ENCODE measurements at regions not wholly inside any gene's neighbourhood (a gene's known extent, or its start where the extent isn't known, plus 50 kb on each side); places are given as distances from the start of the nearest gene placed in this dataset.

DNA sequence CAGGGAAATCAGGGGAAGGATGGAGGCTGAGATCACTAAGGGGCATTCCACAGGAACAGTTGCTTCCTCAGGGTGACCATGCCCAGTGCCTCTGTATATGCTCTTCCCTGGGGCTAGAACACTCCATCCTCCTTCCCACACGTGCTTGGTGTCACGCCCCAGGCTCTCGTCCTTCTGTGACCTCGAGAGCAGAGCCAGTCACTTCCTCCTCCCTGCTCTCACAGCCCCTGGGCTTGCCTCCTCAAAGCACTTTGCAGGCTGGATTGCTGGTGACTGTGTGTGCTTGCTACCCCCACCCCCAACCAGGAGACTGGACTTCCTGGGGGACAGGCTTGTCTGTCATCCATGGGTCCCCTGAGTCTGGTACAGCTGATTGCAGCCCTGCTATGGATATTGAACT, 56.5 kb upstream of the AMPD3 start:
- intact Hi-C loops (cut with micrococcal nuclease) = no loop called here
- Histone ChIP-seq H4K20me1 (replicated peaks; ENCODE audit: control insufficient read depth, extremely low read depth, insufficient read depth, low read length) (no peaks in the 10 kb centered on the region), H3K9ac (replicated peaks; ENCODE audit: extremely low read depth, insufficient read depth, low read length) (no peak overlapping the region), H3K36me3 (ENCODE audit: control insufficient read depth in 2 of 2, extremely low read depth in 1 of 2, insufficient read depth in 2 of 2, low read length in 2 of 2) (no peaks in the 10 kb centered on the region), H3K9me3 (replicated peaks; ENCODE audit: control insufficient read depth, insufficient read depth, low read length) (no peaks in the 10 kb centered on the region), H3K9me1 (replicated peaks; ENCODE audit: control insufficient read depth, extremely low read depth, insufficient read depth, low read length) (no peaks in the 10 kb centered on the region), H3K4me2 (ENCODE audit: insufficient read depth, low read length) (no peak overlapping the region), H3K4me1 (ENCODE audit: control insufficient read depth, extremely low read depth, insufficient read depth, low read length) (peaks cover 14% of the 10 kb centered on the region), H3K27me3 (ENCODE audit: control insufficient read depth in 2 of 2, insufficient read depth in 2 of 2, low read length in 2 of 2) (no peaks in the 10 kb centered on the region), H3K4me3 (replicated peaks in 1 of 3; ENCODE audit: insufficient read depth in 1 of 3, low read depth in 1 of 3, low read length in 3 of 3) (no peak overlapping the region), H3K79me2 (ENCODE audit: control insufficient read depth, insufficient read depth, low read length) (no peaks in the 10 kb centered on the region), H3K27ac (ENCODE audit: insufficient read depth, low read depth, low read length) (no peak overlapping the region), H2AFZ (ENCODE audit: low read depth, low read length) (no peak overlapping the region)
- DNase-seq (ENCODE audit: low read depth, low spot score) (no peak), FAIRE-seq (no peak)
- POLR2A ChIA-PET = no interaction called here
- TF ChIP-seq JUN (IDR thresholded peaks at IDR 0.05; ENCODE audit: borderline replicate concordance, insufficient read depth, insufficient read length, low read depth) (no peak), FOS (IDR thresholded peaks at IDR 0.05; ENCODE audit: borderline replicate concordance, insufficient read depth, low read length) (no peak), MYC (IDR thresholded peaks at IDR 0.05; ENCODE audit: low read depth, low read length) (no peak), POLR2AphosphoS5 (IDR thresholded peaks at IDR 0.05; ENCODE audit: insufficient read depth, low read depth, low read length) (no peak), GATA2 (IDR thresholded peaks at IDR 0.05; ENCODE audit: insufficient read depth, insufficient read length, low read depth, low read length) (no peak), POLR2A (IDR thresholded peaks at IDR 0.05; ENCODE audit: low read depth, low read length) (no peak), EZH2 (IDR thresholded peaks at IDR 0.05; ENCODE audit: borderline replicate concordance, low read depth, low read length, severe bottlenecking) (no peak)
- TF ChIP-seq, protein P1, sequence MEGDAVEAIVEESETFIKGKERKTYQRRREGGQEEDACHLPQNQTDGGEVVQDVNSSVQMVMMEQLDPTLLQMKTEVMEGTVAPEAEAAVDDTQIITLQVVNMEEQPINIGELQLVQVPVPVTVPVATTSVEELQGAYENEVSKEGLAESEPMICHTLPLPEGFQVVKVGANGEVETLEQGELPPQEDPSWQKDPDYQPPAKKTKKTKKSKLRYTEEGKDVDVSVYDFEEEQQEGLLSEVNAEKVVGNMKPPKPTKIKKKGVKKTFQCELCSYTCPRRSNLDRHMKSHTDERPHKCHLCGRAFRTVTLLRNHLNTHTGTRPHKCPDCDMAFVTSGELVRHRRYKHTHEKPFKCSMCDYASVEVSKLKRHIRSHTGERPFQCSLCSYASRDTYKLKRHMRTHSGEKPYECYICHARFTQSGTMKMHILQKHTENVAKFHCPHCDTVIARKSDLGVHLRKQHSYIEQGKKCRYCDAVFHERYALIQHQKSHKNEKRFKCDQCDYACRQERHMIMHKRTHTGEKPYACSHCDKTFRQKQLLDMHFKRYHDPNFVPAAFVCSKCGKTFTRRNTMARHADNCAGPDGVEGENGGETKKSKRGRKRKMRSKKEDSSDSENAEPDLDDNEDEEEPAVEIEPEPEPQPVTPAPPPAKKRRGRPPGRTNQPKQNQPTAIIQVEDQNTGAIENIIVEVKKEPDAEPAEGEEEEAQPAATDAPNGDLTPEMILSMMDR (IDR thresholded peaks at IDR 0.05; ENCODE audit: extremely low read depth in 1 of 2, insufficient read depth in 1 of 2, low read depth in 1 of 2, low read length in 2 of 2) = no peak
- TF ChIP-seq, protein P2, sequence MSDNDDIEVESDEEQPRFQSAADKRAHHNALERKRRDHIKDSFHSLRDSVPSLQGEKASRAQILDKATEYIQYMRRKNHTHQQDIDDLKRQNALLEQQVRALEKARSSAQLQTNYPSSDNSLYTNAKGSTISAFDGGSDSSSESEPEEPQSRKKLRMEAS (IDR thresholded peaks at IDR 0.05; ENCODE audit: insufficient read depth, insufficient read length) = no peak
- dilution Hi-C loops (cut with MboI; ENCODE audit: extremely low pct_ligation_motif_present, low sequenced_read_pairs) = no loop called here
- CTCF ChIA-PET = interaction anchor here (1.1 kb wide), 1 partner anchor 67 kb away, joined by 3 read pairs; no protein-coding TSS in a partner anchor
- no TSS peak for BruUV-seq (replicated peaks)

All from endothelial cell of umbilical vein (primary cell).